NCI-H460 (cell line): ENCODE measurements at regions not wholly inside any gene's neighbourhood (a gene's known extent, or its start where the extent isn't known, plus 50 kb on each side); places are given as distances from the start of the nearest gene placed in this dataset.

ENCODE experiments used
- DNase-seq: peaks from one replicate; pipeline ENCODE4 v3.0.0-alpha.2; 2016; ENCODE audit warnings: low read depth; ENCODE audit errors: extremely low read depth

DNA sequence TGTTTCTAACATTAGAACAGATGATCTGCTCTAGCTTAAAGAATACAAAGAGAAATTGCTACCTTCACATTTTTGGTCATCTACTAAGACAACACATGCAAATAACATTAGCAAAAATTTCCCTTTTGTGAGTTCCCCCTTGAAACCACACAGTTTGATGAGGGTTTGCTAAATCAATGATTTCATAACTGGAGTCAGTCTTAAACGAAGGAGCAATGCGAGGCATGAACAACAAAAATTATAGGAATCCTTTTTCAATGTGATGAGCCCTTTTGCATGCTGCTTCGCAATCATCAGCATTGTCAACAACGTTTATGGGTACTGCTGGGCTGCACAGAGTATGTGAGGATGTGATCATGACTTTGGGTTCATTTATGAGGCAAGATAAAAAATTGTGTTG, 286.4 kb downstream of the C7orf25 start:
- no peak for DNase-seq

GRCh38 chr7:42624471-42624870, 287.4 kb downstream of the C7orf25 start:
- no peak for DNase-seq

GRCh38 chr7:42621543-42622219, 290.2 kb downstream of the C7orf25 start:
- no peak for DNase-seq

- no peak for DNase-seq
Measured at GRCh38 chr7:42618651-42619360, 293.1 kb downstream of the C7orf25 start.

DNA sequence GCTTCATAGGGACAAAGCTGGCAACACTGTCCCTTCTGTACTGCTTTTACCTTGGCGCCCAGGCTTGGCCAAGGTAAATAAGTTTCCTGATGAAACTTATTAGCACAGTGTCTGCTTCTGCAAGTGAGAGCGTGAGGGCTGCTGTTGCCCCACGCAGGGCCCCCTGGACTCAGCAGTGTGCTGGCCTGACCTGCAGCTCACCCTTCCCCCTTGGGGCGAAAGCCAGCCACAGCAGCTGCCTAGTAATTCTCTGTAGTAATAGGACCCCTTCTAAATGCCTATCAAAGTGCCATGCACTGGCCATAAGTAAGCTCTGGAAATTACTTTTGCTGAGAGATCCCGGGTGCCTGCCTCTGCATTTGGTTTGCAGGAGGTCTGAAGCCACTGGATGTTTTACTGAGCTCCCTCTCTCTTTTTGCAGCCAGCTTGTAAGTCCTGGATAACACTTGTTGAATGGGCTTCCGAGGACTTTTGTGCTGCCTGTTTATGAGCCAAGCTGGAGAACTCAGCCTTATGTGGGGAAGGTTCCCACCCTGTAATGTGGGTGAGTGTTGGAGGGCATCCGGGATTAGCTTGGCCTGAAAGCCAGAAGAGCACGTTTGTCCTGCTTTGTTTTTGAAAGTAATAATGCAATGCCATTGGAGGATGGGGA, 293.9 kb downstream of the C7orf25 start:
- no peak for DNase-seq

DNA sequence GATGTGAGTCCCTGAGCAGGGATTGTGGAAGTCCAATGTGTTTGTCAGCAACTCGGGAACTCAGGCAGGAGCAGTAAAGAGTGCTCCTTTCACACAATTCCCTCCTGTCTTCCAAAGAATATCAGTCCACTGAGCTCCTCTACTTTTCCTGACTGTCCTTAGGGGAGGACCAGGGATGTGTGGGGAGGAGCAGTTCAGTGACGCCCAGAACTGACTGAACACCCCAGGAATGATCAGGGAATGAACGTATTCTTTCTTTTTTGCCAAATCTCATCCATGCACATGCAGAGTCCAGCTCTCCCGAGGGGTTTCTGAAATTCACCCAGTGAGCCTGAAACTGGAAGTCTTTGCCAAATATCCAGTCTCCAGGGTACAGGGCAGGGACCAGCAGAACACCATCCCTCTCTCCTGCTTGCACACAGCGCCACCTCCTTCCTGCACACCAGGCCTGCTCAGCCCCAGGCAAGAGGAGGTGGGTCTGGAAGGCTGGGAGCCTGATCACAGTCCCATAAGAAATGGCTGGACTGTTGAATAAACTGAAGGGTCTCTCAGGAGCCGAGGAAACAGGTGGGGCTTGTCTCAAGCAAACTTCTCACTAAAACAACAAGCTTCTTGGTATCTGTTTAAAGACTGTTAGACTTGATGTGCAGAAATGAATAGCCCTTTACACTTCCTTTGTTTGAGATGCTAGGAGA, 294.7 kb downstream of the C7orf25 start:
- no peak for DNase-seq

DNA sequence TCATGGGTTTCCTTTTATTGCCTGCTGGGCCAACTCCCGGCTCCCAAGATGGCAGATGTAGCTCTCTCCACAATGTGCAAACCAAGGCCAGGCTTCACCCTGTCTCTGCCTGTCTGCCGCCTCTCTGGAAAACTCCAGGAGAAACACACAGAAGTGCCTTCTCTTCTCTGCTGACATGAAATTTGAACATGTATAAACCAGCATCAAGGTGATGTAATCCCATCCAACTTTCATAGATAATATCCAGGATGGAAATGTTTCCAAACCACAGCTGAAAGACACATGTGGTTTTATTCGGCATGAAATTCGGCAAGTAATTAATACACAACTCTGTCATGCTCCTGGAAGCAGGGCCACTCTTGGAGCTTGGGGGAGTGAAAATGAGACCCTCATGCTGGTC, 297.2 kb downstream of the C7orf25 start:
- no peak for DNase-seq

DNA sequence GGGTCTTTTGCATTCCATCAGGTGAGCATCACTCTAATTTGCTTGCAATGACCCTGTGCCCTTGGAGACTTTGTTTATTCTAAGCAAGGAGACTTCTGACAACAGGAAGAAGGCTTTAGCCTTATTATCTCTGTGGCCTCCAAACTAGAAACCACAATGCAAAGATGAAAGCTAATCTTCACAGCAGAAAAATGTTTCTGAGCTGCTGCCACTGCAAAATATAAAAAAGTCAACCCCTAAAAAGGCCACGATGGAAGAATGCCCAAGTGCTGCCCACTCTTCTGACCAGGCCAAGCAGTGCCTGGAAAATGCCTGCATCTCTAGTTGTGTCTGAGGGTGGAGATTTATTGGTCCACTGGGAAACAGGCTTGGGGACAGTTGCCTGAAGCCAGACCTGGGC, 299.9 kb downstream of the C7orf25 start:
- no peak for DNase-seq

- DNase-seq: no peak
Measured at GRCh38 chr7:42611289-42611928, 300.5 kb downstream of the C7orf25 start.

DNA sequence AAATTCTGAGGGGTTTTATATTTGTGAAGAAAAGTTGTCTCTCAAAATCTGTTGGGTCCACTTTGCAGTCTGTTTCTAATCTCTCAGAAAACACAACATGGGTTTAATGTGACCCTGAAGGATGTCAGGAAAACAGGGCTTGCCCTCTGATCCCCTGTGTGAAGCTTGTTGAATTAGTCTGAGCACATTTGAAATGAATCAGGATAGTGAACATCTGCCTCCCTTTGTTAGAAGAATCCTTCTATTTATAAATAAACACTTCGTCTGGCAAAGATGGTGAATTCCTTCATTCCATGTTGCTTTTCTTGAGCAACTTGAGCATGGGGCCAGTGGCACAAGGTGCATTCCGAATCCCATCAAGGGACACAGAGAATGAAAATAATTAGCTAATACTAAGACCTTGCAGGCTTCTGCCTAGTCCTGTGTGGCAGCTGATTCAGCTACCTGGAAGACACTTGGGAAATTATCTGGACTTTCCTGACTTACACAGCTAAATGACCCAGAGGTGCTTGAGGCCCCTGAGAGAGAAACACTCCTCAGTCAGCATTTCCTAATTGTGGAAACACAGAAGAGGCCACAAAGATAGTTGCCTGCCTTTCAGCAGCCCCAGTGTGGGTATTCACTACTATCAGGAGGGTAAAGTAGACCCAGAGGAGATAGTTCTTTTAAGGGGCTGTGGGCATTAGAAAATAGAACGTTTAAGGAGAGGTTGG, 305.5 kb downstream of the C7orf25 start:
- no peak for DNase-seq

GRCh38 chr7:42605406-42606192, 306.3 kb downstream of the C7orf25 start:
- DNase-seq: no peak

DNA sequence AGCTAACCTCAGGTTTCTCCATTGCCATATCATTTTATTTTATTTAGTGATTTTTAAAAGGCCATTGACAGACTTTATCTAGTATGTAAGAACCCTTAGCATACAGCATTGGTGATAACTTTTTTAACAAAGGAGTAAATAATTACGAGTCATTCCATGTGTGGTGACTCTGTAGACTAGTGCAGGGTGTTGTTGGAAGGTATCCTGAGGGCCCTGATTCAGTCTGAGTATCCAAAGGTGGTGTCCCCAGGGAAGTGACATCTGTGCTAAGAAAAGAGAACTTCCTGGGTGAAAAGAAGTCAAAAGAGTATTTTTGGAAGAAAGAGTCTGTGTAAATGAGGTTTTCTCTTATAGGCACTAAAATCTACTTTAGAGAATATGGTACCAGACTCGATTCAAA, 308.4 kb downstream of the C7orf25 start:
- no peak for DNase-seq

- DNase-seq: no peak
Measured at GRCh38 chr7:42597300-42597699, 314.6 kb downstream of the C7orf25 start.

DNA sequence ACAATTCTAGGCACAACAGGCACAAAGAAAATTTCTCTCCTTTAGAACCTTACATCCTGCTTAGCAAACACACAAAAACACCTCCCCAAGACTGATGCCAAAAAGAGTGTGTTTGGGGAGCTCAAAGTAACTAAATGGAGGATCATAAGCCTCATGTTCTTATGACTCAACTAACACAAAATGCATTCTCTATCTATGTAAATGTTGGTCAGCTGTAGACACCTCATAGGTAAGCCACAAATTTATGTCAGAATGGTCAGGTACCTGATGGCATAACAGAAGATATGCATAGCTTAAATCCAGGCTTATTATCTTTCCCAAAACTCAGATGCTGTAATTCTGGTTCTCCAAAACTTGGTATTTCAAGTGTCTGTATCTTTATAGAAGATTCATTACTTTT, 315.1 kb downstream of the C7orf25 start:
- DNase-seq: no peak

DNA sequence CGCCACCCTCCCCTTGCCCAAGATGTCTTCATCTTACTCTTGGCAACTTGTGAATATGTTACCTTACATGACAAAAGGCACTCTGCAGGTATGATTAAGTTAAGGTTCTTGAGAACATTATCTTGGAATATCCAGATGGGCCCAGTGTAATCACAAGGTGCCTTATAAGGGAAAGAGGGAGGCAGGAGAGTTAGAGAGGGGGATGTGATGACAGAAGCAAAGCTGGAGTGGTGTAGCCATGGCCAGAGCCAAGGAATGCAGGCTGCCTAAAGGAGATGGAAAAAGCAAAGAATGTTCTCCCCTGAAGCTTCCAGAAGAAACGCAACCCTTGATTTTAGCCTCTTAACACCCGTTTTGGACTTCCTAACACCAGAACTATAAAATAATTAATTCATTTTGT, 318.0 kb downstream of the C7orf25 start:
- no peak for DNase-seq

DNA sequence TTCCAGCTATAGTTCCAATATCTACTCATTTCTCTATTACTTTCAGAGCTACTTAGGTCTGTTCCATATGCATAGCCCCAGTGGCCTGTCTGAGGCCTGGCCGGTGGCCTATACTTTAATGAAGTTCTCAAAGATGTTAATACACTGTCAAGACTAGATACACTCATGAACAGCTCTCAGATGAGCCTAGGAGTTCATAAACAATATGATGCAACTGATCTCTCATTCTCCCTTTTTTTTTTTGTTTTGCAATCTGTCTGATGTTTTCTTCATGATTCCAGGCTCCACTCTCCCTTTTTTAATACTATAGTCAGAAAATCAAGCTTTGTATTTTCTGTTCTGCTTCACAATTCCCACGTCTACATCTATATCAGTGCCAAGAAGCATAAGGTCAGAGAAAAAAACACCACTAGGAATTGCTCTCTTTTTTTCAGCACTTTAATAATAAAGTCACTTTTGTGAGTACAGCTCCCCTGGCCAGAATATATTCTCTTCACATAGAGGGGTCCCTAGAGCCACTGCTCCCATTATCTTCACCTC, 321.0 kb downstream of the C7orf25 start:
- DNase-seq: no peak

DNA sequence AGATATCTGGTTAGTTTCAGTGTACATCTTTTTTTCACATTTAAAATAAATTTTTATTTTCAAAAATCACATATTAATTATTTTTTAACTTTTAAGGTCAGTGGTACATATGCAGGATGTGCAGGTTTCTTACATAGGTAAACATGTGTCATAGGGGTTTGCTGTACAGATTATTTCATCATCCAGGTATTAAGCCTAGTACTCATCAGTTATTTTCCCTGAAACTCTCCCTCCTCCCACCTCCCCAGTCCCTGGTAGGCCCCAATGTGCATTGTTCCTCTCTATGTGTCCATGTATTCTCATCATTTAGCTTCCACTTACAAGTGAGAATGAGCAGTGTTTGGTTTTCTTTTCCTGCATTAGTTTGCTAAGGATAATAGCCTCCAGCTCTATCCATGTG, 323.0 kb downstream of the C7orf25 start:
- no peak for DNase-seq

DNA sequence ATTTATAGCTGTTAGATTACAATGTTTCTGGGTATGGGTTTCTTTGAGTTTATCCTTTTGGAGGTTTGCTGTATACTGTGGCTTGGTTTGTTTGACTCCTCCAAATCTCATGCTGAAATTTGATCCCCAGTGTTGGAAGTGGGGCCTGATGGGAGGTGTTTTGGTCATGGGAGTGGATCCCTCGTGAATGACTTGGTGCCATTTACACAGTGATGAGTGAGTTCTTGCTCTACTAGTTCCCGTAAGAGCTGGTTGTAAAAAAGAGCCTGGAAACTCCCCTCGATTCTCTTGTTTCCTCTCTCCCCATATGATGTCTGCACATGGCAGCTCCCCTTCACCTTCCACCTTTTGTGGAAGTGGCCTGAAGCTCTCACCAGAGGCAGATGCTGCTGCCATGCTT, 324.1 kb downstream of the C7orf25 start:
- no peak for DNase-seq

GRCh38 chr7:42580061-42580460, 331.8 kb downstream of the C7orf25 start:
- no peak for DNase-seq
